ENCODE measurements at regions not wholly inside any gene's neighbourhood (a gene's known extent, or its start where the extent isn't known, plus 50 kb on each side); places are given as distances from the start of the nearest gene placed in this dataset.

GRCh38 chr18:1012775-1013174 lies 108.1 kb downstream of the ADCYAP1 start:
- Histone ChIP-seq H3K4me3 (no peak overlapping the region), H3K9me3 (no peaks in the 10 kb centered on the region), H3K27ac (no peak overlapping the region), H3K27me3 (no peaks in the 10 kb centered on the region), H3K4me1 (peaks cover 0 to 21% (median 11%) of the 10 kb centered on the region in 4 donors), H3K36me3 (no peaks in the 10 kb centered on the region)
- no peak for DNase-seq
- intact Hi-C loops (cut with DNase I): no loop called here
- TF ChIP-seq POLR2A (IDR thresholded peaks at IDR 0.05) (no peak), EP300 (IDR thresholded peaks at IDR 0.05) (no peak)
- WGBS, 2 donors: 17 to 52% methylated on average over 1 of the region's 1 CpG

GRCh38 chr18:1013951-1014350 lies 109.3 kb downstream of the ADCYAP1 start:
- Histone ChIP-seq H3K27me3 (no peaks in the 10 kb centered on the region), H3K4me3 (no peak overlapping the region), H3K9me3 (no peaks in the 10 kb centered on the region), H3K4me1 (peaks cover 0 to 21% (median 11%) of the 10 kb centered on the region in 4 donors), H3K27ac (no peak overlapping the region), H3K36me3 (no peaks in the 10 kb centered on the region)
- no peak for DNase-seq
- 81 to 88% methylated on average over 1 of the region's 1 CpG for WGBS, 2 donors
- TF ChIP-seq CTCF (IDR thresholded peaks at IDR 0.05) (no peak), POLR2AphosphoS5 (IDR thresholded peaks at IDR 0.05) (no peak), EP300 (IDR thresholded peaks at IDR 0.05) (no peak), POLR2A (IDR thresholded peaks at IDR 0.05) (no peak)
- intact Hi-C loops (cut with DNase I): no loop called here

- TF ChIP-seq CTCF (IDR thresholded peaks at IDR 0.05) (no peak), POLR2AphosphoS5 (IDR thresholded peaks at IDR 0.05) (no peak), EP300 (IDR thresholded peaks at IDR 0.05) (no peak), POLR2A (IDR thresholded peaks at IDR 0.05) (no peak)
- no peaks in the 10 kb centered on the region for H3K9me3 ChIP-seq
- H3K4me1 ChIP-seq: peaks cover 0 to 21% (median 11%) of the 10 kb centered on the region in 4 donors
- H3K4me3 ChIP-seq: no peak overlapping the region
- H3K36me3 ChIP-seq: no peaks in the 10 kb centered on the region
- no peak for DNase-seq
- whole genome bisulfite sequencing, 2 donors: 16 to 24% methylated on average over 6 of the region's 6 CpGs
- intact Hi-C loops (cut with DNase I): no loop called here
- no peak overlapping the region for H3K27ac ChIP-seq
- no peaks in the 10 kb centered on the region for H3K27me3 ChIP-seq
Observed at GRCh38 chr18:1014509-1014908, 109.8 kb downstream of the ADCYAP1 start.

GRCh38 chr18:1014951-1015624 lies 110.4 kb downstream of the ADCYAP1 start:
- H3K36me3 ChIP-seq: no peaks in the 10 kb centered on the region
- peaks cover 0 to 21% (median 11%) of the 10 kb centered on the region in 4 donors for H3K4me1 ChIP-seq
- intact Hi-C loops (cut with DNase I): no loop called here
- no peaks in the 10 kb centered on the region for H3K27me3 ChIP-seq
- TF ChIP-seq EP300 (IDR thresholded peaks at IDR 0.05) (no peak), POLR2AphosphoS5 (IDR thresholded peaks at IDR 0.05) (no peak), POLR2A (IDR thresholded peaks at IDR 0.05) (no peak), CTCF (IDR thresholded peaks at IDR 0.05) (no peak)
- no peak overlapping the region for H3K4me3 ChIP-seq
- no peak for DNase-seq
- no peak overlapping the region for H3K27ac ChIP-seq
- H3K9me3 ChIP-seq: no peaks in the 10 kb centered on the region

GRCh38 chr18:1015777-1016176 lies 111.1 kb downstream of the ADCYAP1 start:
- Histone ChIP-seq H3K27me3 (no peaks in the 10 kb centered on the region), H3K4me1 (peaks cover 0 to 21% (median 8%) of the 10 kb centered on the region in 4 donors), H3K36me3 (no peaks in the 10 kb centered on the region), H3K27ac (no peak overlapping the region), H3K4me3 (no peak overlapping the region), H3K9me3 (no peaks in the 10 kb centered on the region)
- 32 to 59% methylated on average over 2 of the region's 2 CpGs for WGBS, 2 donors
- intact Hi-C loops (cut with DNase I): no loop called here
- no peak for DNase-seq
- TF ChIP-seq POLR2A (IDR thresholded peaks at IDR 0.05): no peak
- TF ChIP-seq EP300 (IDR thresholded peaks at IDR 0.05): no peak
- TF ChIP-seq POLR2AphosphoS5 (IDR thresholded peaks at IDR 0.05): no peak
- TF ChIP-seq CTCF (IDR thresholded peaks at IDR 0.05): no peak

All from sigmoid colon (tissue), 6 donors.